Activated effector memory CD4-positive, alpha-beta T cell treated with Interleukin-2 at 50 U/mL for 16 hours (primary cell): ENCODE measurements at regions not wholly inside any gene's neighbourhood (a gene's known extent, or its start where the extent isn't known, plus 50 kb on each side); places are given as distances from the start of the nearest gene placed in this dataset.
"Not testable (repeated sequence)": the region's sequence is repeated elsewhere in the genome, so short reads cannot be mapped to it uniquely, and the experiment has no call there.

ENCODE experiments used
- DNase-seq: peaks from one replicate; pipeline ENCODE4 v3.0.0-alpha.2; 2020

DNA sequence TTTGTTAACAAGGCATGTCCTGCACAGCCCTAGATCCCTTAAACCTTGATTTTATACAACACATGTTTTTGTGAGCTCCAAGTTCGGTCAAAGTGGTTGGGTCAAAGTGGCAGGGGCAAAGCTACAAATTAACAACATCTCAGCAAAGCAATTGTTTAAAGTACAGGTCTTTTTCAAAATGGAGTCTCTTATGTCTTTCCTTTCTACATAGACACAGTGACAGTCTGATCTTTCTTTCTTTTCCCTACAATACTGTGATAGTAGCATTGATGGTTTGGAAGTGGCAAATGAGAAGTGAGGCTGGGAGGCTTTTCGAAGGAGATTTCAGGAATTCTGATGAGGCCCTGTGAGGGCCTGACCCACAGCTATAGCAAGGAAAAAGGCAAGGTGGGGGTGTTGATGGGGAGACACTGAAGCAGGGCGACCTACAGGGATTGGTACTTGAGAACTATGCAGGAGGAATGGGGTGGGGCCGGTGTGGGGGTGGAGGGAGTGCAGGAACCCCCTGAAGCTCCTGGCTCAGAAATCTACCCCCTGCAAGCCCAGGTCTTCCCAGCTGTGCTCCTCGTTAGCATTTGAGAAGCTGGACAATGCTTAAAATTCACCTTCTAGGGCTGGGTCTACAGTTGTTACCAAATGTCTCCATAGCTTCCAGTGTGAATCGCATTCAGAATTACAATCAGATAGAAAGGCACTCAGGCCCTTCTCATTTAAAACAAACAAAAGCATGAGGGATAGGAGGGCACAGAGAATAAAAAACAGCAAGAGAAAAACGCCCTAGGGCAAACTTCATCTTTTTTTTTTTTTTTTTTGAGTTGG lies 102.6 kb upstream of the PPM1J start:
- DNase-seq = no peak

DNA sequence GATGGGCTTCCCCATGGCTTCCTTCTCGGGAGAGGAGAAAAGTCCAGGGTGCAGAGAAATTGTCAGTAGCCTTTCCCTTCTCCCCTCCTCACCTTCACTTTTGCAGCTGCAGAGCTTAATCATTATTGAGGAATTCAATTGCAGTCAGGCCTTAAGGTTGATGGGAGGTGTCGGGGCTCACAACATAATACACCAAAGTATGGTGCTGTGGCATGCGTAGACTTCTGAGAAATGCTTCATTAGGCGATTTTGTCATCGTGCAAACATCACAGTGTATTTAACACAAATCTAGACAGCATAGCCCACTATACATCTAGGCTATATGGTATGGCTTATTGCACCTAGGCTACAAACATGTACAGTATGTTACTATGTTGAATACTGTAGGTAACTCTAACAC lies 100.2 kb upstream of the PPM1J start:
- no peak for DNase-seq

DNA sequence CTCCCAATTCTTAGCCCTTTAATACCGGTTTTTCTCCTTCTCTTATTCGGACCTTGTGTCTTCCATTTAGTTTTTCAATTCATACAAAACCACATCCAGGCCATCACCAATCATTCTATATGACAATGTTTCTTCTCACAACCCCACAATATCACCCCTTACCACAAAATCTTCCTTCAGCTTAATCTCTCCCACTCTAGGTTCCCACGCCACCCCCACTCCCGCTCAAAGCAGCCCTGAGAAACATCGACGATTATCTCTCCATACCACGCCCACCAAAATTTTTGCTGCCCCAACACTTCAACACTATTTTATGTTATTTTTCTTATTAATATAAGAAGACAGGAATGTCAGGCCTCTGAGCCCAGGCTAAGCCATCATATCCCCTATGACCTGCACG lies 99.5 kb upstream of the PPM1J start:
- DNase-seq = not testable (repeated sequence)

DNA sequence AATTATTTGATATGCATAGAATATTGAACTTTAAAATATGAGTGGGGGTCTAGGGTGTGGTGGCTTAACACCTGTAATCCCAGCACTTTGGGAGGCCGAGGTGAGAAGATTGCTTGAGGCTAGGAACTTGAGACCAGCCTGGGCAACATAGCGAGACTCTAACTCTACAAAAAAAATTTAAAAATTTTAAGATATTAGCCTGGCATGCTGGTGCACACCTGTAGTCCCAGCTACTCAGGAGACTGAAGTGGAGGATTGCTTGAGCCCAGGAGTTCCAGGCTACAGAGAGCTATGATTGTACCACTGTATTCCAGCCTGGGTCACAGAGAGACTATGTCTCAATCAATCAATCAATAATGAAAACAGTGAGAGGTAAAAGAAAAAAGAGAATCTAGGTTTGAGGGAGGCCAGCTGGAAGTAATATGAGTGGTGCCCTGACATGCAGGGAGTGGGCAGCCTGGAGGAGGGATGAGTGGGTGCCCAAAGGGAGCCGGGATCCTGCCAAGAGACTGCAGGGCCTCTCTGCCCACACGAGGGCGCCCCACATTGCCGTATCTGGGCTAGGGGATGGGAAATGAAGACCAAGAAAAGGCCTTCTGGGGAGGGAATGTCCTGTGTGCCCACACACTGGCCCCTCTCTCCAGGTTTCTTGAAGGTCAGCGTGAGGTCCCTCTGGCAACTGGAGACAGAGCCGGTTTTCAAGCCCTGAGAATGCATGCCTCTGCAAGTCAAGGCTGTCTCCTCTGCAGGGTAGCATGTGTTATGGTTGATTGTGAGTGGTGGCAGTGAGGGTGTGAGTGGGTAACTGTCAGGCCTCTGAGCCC lies 93.9 kb upstream of the PPM1J start:
- peak; percentile 32 for DNase-seq

DNA sequence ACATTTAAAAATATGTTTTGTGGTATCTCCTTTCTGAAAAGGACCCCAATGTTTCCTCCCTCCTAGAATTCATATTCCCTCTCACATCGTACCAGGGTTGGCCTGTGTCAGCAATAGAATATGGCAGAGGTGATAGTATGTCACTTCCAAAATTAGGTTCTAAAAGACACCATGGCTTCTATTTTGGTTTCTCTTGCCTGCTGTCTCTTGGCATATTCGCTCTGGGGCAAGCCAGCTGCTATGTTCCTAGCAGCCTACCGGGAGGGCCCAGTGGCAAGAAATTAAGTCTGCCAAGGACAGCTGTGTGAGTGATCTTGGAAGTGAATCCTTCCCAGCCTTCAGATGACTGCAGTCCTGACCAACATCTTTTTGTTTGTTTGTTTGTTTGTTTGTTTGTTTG lies 92.9 kb upstream of the PPM1J start:
- no peak for DNase-seq

DNA sequence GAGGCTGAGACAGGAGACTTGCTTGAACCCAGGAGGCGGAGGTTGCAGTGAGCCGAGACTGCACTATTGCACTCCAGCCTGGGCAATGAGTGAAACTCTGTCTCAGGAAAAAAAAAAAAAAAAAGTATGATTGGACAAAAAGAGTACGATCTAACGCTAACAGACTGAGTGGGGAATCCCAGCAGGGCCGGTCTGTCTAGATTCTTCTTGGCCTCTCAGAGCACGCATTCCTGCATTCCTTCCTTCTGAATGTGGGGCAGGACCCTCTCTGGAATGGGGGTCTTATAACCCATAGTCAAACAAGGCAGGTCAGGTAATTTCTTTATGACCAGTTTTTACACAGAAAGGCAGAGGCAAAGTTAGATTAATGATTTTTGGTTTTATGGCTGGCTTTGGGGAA lies 92.0 kb upstream of the PPM1J start:
- DNase-seq = no peak

DNA sequence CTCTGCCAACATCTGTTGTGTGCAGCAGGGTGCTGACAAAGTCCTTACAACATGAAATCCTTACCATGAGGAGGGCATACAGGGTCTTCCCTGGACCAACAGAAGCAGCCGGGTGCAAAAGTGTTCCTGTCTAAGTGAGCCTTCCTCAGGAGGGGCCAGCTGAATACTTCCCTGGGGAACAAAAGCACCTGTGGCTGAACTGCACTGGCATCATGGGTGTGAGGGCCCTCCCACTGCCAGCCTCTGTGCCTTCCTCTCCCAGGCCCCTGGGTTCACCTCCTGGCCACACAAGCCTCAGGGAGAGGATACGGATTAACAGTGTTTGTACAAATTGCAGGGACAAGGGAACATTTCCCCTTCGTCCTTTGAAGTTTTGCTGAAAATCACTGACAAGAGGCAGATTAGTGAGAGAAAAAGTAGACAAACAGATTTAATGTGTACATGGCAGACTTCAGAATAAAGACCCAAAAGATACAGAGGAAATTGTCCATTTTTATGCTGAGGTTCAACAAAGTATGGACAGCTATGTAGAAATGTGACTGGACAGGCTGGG lies 91.0 kb upstream of the PPM1J start:
- no peak for DNase-seq

DNA sequence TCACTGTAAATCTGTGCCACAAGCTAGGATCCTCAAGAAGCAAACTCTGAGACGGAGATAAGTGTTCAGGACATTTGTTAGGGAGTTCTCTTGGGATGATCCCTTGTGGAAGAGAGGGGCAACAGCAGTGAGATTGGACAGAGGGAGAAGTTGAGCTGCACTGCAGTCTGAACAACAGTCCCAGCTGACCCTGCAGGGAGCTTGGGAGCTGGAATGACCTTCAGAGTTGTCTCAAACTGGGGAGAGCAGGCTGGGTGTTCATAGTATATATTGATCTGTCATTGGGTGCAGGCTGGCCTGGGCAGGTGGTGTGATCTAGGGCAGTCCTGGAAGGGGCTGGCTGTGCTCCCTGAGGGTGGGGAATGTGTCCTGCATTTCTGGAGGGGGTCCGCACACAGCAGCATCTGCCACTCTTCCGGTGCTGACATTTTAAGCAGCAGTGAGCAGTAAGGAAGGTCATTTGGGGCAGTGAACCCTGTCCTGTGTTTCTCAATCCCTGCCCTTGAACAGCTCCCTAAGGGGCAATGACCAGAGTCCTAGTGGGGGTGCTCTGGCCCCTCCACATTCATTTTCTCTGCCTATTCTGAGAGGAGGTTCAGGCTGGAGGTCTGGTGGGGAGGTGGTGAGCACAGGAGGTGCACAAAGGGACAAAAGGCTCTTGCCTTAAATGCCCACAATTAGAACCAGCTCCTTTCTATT lies 90.2 kb upstream of the PPM1J start:
- DNase-seq = no peak

DNA sequence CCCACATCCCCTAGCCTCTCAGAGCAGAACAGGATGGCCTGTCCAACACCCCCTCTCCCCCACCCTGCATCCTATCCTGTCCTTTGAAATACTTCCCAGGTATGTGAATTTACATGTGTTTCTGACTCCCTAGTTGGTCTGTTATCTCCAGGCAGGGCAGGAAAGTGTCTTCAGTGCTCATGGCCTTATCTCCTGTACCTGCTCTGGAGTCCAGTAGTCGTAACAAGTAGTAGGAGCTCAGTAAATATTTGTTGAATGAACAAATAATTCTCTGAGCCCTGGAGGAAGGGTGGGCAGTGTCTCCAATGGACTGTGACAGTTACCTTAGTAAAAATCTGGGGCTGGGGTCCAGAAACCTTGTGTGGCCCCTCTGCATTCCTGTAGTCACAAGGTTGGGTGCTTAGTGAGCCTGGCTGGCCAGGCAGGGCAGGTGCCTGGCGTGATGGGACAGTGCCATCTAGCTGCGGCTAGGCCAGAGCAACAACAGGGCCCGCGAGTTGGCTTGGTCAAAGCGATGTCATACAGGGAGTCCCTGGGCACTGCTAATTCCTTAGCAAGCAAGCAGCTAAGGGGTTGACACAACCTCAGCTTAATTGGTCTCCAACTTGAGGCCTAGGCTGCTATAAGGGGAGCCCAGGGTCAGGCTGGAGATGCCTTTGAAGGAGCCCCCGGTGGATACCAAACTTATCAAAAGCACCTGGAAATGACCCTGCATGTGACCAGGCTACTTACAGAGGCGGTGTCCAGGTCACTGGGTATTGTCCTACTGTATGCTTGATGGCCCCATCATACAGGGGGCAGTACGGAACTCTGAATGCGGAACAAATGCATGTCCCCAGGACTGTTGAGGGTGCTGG lies 89.0 kb upstream of the PPM1J start:
- no peak for DNase-seq

DNA sequence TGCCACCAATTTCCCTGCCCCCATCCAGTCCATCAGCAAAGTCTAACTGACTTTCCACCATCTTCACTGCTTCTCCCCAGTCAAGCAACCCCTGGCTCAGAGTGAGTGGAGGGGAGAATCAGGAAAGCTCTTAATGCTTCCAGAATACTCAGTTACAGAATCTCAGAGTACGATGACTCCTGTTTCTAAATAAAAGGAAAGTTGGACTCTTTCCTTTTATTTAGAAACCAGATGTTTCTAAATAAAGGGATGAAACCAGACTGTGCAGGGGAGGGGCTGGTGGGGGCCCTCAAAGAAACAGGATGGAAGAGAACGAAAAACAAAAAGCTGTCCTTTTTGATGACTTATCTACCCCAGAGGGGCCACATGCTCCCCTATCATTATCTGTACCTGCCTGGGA lies 85.2 kb upstream of the PPM1J start:
- no peak for DNase-seq

DNA sequence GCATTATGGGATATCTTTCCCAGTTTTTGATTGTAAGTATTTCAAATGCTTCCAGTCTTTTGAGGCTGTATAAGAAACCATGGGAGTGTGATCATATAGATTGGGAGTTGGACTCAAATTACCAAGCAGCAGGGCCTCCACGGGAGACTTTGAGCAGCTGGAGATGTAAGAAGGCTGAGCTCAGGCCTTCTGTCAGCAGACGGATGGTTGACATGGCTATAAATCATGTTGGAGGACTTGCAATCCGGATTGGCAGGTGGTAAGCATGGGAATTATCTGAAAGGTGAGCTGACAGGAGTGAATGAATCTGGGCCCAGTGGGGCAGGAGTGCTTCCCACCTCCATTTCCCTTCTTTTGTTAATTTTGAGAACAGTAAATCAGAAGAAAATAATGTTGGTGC lies 83.2 kb upstream of the PPM1J start:
- DNase-seq = no peak

DNA sequence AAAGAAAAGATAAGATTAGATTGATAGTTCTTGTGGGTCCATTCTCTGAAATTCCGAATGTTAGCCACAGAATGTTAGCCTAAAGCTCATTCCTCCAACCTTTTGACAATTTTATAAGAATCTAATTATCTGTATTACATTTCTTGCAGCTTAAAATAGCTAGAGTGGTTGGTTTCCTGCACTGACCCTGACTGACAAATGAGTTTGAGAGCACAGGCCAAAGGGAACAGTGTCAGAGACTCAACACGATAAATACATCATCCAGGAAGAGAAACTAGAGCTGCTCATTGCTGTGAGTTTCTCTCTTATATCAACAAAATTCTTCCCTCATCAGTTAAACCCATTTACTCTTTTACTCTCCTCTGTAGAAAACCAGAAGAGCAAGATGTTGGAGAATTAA lies 82.1 kb upstream of the PPM1J start:
- no peak for DNase-seq

DNA sequence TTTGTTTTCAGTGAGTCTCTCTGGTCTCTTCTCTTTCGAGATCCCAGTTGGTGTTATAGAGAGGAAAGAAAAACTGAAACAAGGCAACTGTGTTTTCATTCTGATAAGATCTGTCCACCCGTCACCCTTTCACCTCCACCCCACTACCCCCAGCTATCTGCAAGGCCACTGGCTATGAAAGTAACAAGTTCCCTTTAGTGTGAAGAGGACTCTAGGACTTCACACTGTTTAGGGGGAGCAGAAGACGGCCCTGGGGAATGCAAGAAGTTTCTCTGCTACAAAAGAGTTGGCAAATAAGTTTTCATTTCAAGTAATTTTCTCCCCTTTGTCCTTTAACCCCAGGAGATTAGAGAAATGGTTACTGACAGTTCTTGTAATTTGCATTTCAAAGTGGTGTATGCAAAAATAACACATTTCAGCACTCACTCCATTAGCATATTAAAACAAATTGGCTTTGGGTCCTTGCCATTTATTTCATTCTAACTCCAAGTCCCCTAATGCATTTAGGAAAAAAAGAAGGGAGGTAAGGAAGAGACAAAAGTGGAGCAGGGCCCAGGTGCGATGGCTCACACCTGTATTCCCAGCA lies 79.6 kb upstream of the PPM1J start:
- DNase-seq = no peak

DNA sequence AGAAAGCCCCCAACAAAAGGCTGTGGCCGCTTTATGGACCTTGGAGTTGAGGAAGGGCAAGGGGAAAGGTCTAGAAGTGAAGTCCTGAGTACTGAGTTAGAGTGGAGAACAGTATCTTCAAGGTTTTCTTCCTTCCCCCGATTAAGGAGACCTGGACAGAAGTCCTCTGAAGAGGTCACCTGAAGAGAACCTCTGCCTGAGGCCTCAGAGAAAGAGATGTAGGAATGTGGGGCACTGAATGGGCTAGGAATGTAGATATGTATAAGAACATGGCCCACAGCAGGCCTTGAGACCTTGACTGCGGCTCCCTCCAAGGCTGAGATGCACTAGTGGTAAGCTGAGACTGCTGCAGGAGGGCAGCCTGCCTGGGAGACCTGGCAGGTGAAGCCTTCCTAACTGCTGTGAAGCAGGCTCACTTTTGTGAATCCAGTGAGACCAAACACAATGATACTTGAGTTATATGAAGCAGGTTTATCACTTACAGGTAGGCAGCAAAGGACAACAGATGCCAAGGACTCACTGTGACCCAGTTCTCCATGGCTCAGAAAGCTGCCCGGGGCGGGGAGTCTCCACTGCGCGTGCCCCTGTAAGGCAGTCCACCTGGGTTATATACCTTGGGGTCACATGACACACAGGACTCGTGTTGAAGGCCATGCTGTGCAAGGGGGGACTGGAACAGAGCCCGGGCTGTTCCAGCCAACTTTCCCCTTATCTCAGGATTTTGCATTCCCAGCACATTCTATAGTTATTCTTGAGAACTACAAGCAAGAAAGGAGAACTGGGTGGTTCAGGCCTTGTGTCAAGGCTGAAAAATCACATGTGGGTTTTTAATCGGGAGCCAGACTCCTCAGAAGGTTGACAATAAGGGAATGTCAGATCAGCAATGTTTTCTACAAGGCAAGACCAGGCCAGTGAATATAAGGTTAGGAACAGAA lies 78.8 kb upstream of the PPM1J start:
- DNase-seq = no peak

DNA sequence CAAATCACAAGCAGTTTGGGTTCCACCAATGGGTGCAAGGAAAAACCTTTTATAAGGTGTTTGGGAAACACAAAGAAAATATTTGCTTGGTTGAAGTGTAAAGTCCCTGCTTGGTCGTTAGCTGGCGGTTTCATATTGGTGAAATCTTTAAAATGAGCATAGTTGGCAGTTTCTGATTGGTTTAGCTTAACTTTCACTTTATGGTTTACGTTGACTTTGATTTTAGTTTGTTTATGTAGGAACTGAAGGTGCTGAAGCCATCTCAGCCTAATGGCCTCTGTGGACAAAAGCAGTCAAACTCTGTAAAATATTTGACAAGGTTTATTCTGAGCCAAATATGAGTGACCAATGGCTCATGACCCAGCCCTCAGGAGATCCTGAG lies 76.6 kb upstream of the PPM1J start:
- DNase-seq = no peak

DNA sequence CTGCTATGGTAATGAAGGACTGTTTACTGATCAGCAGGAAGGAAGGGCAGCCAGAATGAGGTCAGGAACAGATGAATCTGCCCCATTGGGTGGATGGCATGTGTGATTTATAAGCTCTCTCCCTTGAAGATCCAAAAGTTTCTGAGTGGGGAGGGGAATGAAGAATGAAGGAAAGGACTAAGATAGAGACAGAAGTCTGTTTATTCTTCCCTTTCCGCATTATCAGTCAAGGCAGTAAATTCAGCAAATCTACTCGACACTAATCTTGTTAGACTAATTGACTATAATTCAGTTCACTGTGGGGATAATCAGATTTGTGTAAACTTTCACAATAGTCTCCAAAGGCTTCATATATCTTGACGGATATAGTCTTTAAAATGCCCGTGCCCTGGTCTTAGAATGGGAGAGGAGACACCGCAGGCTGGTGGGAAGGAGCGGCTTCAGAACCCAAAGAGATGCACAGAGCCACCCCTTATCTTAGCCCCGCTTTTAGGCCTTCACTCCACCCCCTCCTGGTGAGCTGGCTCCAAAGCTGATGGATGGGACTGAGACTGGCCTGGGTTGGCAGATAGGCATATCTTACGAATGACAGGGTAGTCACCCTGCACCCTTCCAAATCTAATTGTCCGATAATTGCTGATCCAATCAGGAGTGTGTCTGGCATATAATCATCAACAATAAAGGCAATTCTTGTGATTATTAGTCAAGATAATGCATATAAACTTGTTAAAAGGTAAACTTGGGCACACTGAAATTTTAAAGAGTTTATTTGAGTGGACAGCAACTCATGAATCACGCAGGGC lies 76.0 kb upstream of the PPM1J start:
- no peak for DNase-seq

DNA sequence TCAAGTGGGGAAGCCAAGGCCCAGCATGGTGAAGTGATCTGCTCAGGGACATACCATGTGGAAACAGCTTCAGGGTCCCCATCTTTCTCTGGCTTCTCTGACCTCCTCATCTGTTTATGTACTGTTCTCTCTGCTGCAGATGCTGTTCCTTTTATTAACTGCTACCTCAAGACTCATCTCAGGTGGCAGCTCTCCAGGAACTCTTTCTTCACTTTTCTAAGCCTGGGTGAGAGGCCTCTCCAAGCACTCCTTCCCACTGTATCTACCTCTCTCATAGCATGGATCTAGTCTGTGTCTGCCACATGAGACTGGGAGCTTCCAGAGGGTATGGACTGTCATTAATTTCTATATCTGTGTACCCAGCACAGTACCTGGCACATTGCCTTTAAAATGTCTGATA lies 73.4 kb upstream of the PPM1J start:
- DNase-seq = no peak

DNA sequence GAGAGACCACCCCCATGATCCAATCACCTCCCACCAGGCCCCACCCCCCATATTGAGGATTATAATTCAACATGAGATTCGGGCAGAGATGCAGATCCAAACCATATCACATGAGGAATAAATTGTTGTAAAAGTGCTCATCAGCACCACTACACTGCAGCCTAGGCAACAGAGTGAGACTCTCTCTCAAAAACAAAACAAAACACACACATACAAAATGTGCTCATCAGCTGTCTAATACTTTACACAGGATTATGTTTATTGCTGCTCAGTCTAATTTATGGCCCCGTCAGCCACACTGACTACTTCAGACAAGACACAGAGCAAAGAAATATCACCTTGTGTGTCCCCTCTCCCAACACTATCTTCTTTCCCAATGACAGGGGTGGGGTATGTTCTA lies 72.9 kb upstream of the PPM1J start:
- no peak for DNase-seq

DNA sequence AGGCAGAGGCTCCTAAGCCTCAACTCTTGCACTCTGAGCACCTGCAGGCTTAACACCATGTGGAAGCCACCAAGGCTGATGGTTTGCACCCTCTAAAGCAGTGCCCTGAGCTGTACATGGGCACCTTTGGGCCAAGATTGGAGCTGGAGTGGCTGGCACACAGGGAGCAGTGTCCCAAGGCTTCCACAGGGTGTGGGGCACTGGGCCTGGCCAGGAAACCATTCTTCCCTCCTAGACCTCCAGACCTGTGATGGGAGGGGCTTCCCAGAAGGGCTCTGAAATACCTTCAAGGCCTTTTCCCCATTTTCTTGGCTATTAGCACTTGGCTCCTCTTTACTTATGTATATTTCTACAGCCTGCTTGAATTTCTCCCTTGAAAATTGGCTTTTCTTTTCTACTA lies 67.9 kb upstream of the PPM1J start:
- no peak for DNase-seq
